ENCODE measurements at regions not wholly inside any gene's neighbourhood (a gene's known extent, or its start where the extent isn't known, plus 50 kb on each side); places are given as distances from the start of the nearest gene placed in this dataset.

DNA sequence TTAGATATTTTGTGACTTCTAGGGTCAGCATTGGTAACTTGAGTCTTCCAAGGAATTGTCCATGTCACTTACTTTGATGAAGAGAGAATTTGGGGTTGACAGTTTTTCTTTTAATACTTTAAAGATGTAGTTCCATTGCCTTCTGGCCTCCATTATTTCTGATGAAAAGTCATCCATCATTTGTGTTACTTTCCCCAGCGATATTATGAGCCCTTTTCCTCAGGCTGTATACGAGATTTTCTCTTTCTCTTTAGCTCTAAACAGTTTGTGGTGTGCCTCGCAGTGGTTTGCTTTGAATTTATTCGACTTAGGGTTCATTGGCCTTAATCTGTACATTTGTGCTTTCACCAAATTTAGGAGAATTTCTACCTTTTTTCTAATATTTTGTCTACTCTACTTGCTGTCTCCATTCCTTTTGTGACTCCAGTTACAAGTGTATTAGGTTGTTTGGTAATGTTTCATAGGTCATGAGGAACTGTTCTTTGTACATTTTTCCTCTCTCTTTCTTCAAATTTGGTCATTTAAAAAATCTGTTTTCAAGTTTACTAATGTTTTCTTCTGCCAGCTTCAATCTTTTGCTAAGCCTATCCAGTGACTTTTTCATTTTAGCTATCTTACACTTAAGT, 131.4 kb upstream of the OTOS start:
- Histone ChIP-seq H3K4me1 (no peaks in the 10 kb centered on the region), H3K4me2 (no peak overlapping the region), H3K9ac (no peak overlapping the region), H3K27me3 (peaks cover 11% of the 10 kb centered on the region), H3F3A (ENCODE audit: low read depth) (no peaks in the 10 kb centered on the region), H3K27ac (no peak overlapping the region), H3K36me3 (no peaks in the 10 kb centered on the region), H3K9me3 (ENCODE audit: low read depth) (peaks cover 6% of the 10 kb centered on the region), H3K79me2 (ENCODE audit: low read depth) (no peaks in the 10 kb centered on the region), H3K4me3 (no peak overlapping the region), H4K20me1 (ENCODE audit: low read depth) (no peaks in the 10 kb centered on the region), H2AFZ (replicated peaks) (no peak overlapping the region)
- Mint-ChIP-seq H3K27ac (no peak overlapping the region), H3K4me1 (no peaks in the 10 kb centered on the region), H3K9me3 (peaks cover 32% of the 10 kb centered on the region), H3K4me3 (no peak overlapping the region), H3K27me3 (ENCODE audit: insufficient read depth, low read depth) (no peaks in the 10 kb centered on the region), H3K36me3 (no peaks in the 10 kb centered on the region)
- DNase-seq (ENCODE audit: low spot score) = no peak
- TF ChIP-seq, protein P1, sequence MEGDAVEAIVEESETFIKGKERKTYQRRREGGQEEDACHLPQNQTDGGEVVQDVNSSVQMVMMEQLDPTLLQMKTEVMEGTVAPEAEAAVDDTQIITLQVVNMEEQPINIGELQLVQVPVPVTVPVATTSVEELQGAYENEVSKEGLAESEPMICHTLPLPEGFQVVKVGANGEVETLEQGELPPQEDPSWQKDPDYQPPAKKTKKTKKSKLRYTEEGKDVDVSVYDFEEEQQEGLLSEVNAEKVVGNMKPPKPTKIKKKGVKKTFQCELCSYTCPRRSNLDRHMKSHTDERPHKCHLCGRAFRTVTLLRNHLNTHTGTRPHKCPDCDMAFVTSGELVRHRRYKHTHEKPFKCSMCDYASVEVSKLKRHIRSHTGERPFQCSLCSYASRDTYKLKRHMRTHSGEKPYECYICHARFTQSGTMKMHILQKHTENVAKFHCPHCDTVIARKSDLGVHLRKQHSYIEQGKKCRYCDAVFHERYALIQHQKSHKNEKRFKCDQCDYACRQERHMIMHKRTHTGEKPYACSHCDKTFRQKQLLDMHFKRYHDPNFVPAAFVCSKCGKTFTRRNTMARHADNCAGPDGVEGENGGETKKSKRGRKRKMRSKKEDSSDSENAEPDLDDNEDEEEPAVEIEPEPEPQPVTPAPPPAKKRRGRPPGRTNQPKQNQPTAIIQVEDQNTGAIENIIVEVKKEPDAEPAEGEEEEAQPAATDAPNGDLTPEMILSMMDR (IDR thresholded peaks at IDR 0.05) = no peak
- no peak for TF ChIP-seq EZH2phosphoT487 (IDR thresholded peaks at IDR 0.05)
- no peak for TF ChIP-seq EZH2 (IDR thresholded peaks at IDR 0.05)

DNA sequence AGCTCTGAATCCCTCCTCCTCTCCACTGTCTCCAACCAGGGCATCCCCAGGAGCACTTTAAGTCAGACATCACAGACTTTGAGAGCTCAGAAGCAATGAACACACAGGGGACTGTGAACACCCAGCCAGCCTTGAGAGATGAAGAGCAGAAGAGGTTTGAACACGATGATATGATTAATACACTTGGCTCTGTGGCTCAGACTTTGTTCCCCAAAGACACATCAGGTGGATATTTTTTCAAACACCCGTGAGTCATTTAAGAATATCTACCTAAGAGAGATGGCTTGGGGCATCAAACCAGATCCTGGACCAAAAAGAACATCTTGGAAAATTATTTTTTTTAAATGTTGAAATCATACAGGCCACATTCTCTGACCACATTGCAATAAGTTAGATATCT, 134.9 kb upstream of the OTOS start:
- no peak overlapping the region for H3K4me3 Mint-ChIP-seq
- H3K36me3 Mint-ChIP-seq = no peaks in the 10 kb centered on the region
- Histone ChIP-seq H3K4me1 (no peaks in the 10 kb centered on the region), H4K20me1 (ENCODE audit: low read depth) (no peaks in the 10 kb centered on the region), H3F3A (ENCODE audit: low read depth) (no peaks in the 10 kb centered on the region), H3K4me2 (no peak overlapping the region), H3K27me3 (peaks cover 15% of the 10 kb centered on the region), H3K27ac (no peak overlapping the region), H2AFZ (replicated peaks) (no peak overlapping the region), H3K9ac (no peak overlapping the region), H3K36me3 (no peaks in the 10 kb centered on the region), H3K79me2 (ENCODE audit: low read depth) (no peaks in the 10 kb centered on the region), H3K4me3 (no peak overlapping the region), H3K9me3 (ENCODE audit: low read depth) (peaks cover 6% of the 10 kb centered on the region)
- TF ChIP-seq EZH2phosphoT487 (IDR thresholded peaks at IDR 0.05) (no peak), EZH2 (IDR thresholded peaks at IDR 0.05) (no peak)
- TF ChIP-seq, protein P1 (IDR thresholded peaks at IDR 0.05) = no peak
- no peak overlapping the region for H3K27ac Mint-ChIP-seq
- peaks cover 19% of the 10 kb centered on the region for H3K9me3 Mint-ChIP-seq
- H3K4me1 Mint-ChIP-seq = no peaks in the 10 kb centered on the region
- no peaks in the 10 kb centered on the region for H3K27me3 Mint-ChIP-seq (ENCODE audit: insufficient read depth, low read depth)
- no peak for DNase-seq (ENCODE audit: low spot score)

DNA sequence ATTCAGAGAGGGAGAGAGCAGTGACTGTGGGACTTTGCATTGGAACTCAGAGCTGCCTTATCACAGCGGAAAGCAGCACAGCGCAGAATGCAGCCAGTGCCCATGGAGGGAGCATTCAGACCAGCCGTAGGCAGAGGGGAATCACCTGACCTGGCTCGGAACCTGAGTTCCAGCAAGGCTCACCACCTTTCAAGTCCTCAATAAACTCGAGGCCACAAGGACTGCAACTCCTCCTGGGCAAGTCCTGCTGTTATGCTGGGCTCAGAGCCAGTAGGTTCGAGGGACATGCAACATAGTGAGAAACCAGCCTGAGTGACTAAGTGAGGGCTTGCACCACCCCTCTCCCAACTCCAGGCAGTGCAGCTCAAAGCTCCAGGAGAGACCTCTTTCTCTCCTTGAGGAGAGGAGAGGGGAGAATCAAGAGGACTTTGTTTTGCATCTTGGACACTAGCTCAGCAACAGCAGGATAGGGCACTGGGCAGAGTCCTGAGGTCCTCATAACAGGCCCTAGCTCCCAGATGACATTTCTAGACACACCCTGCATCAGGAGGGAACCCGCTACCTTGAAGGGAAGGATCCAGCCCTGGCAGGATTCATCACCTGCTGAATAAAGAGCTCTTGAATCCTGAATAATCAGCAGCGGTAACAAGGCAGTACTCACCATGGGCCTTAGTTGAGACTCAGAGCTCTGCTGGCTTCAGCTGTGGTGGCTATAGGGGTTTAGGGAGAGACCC, 136.8 kb upstream of the OTOS start:
- Histone ChIP-seq H3K4me2 (no peak overlapping the region), H3K4me1 (no peaks in the 10 kb centered on the region), H3K9ac (no peak overlapping the region), H4K20me1 (ENCODE audit: low read depth) (no peaks in the 10 kb centered on the region), H3K79me2 (ENCODE audit: low read depth) (no peaks in the 10 kb centered on the region), H3K36me3 (no peaks in the 10 kb centered on the region), H3K4me3 (no peak overlapping the region), H3K9me3 (ENCODE audit: low read depth) (peaks cover 4% of the 10 kb centered on the region), H3K27ac (no peak overlapping the region), H3K27me3 (peaks cover 27% of the 10 kb centered on the region), H2AFZ (replicated peaks) (no peak overlapping the region), H3F3A (ENCODE audit: low read depth) (no peaks in the 10 kb centered on the region)
- H3K27me3 Mint-ChIP-seq (ENCODE audit: insufficient read depth, low read depth) = no peaks in the 10 kb centered on the region
- DNase-seq (ENCODE audit: low spot score) = no peak
- no peaks in the 10 kb centered on the region for H3K4me1 Mint-ChIP-seq
- peaks cover 16% of the 10 kb centered on the region for H3K9me3 Mint-ChIP-seq
- no peaks in the 10 kb centered on the region for H3K36me3 Mint-ChIP-seq
- no peak overlapping the region for H3K4me3 Mint-ChIP-seq
- no peak overlapping the region for H3K27ac Mint-ChIP-seq
- TF ChIP-seq EZH2 (IDR thresholded peaks at IDR 0.05) (no peak), EZH2phosphoT487 (IDR thresholded peaks at IDR 0.05) (no peak)
- TF ChIP-seq, protein P1 (IDR thresholded peaks at IDR 0.05) = no peak
